Activated B cell treated with CpG ODN at 0.5 μM for 24 hours (primary cell): ENCODE measurements at regions not wholly inside any gene's neighbourhood (a gene's known extent, or its start where the extent isn't known, plus 50 kb on each side); places are given as distances from the start of the nearest gene placed in this dataset.
A peak's percentile ranks its signal among the peaks of the same experiment; 100 is the strongest.
"Not testable (repeated sequence)": the region's sequence is repeated elsewhere in the genome, so short reads cannot be mapped to it uniquely, and the experiment has no call there.

Experiments
- ATAC-seq: fragments of 200-7000 bp; cut with Tn5 transposase; one replicate; pipeline ENCODE4 v1.10.0; 2021; ENCODE audit warnings: low read depth, mild to moderate bottlenecking, moderate library complexity
- CTCF ChIA-PET: fragments of 350-600 bp; sonication (Branson Sonifier 250); formaldehyde crosslinking; loops from one replicate; lab custom pipeline; 2021; ENCODE audit warnings: antibody characterized with exemption; lab: Charles Lee
- POLR2A ChIA-PET: fragments of 350-600 bp; sonication (Branson Sonifier 250); formaldehyde crosslinking; loops from one replicate; lab custom pipeline; 2021; ENCODE audit warnings: antibody characterized with exemption; lab: Charles Lee
- DNase-seq: peaks from one replicate; pipeline ENCODE4 v3.0.0; 2022
- H3K27ac Mint-ChIP-seq: one replicate; pipeline ENCODE4 v1.8.0; 2020; ENCODE audit warnings: mixed read lengths
- H3K27me3 Mint-ChIP-seq: one replicate; pipeline ENCODE4 v1.8.0; 2021; ENCODE audit warnings: mixed read lengths
- H3K36me3 Mint-ChIP-seq: one replicate; pipeline ENCODE4 v1.8.0; 2021; ENCODE audit warnings: low read depth, mixed read lengths
- H3K4me1 Mint-ChIP-seq: one replicate; pipeline ENCODE4 v1.8.0; 2021; ENCODE audit warnings: mixed read lengths
- H3K4me3 Mint-ChIP-seq: one replicate; pipeline ENCODE4 v1.8.0; 2020; ENCODE audit warnings: mild to moderate bottlenecking, mixed read lengths
- H3K9me3 Mint-ChIP-seq: one replicate; pipeline ENCODE4 v1.8.0; 2020; ENCODE audit warnings: mixed read lengths
- intact Hi-C: fragments of 100-400 bp; cut with micrococcal nuclease; formaldehyde crosslinking; loops from one replicate; pipeline ENCODE4 v1.15.1; 2024
- TF ChIP-seq, protein P1 (sequence below): fragments of 200-600 bp; IDR thresholded peaks from one replicate; pipeline ENCODE4 v1.8.0; 2022; ENCODE audit warnings: antibody characterized with exemption, mild to moderate bottlenecking

DNA sequence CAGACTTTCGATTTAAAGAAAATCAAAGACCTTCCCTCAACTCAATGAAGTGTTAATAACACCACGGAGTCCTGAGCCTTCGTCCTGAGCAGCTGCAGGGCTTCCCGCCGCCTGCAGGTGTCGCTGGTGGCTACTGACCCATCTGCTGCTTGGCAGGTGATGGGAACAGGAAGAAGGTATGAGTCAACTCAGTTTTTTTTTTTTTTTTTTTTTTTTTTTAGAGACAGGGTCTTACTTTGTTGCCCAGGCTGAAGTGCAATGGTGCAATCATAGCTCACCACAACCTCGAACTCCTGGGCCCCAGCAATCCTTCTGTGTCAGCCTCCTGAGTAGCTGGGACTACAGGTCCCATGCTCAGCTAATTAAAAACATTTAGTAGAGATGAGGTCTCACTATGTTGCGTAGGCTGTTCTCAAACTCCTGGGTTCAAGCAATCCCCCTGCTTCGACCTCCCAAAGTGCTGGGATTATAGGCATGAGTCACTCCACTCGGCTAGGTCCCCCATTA, 185.7 kb upstream of the IL12B start:
- ChIA-PET POLR2A (interaction anchor here (0.6 to 1.2 kb wide), 7 partner anchors 9 to 1672 kb away, joined by 3 to 12 read pairs (median 5); no protein-coding TSS in a partner anchor), CTCF (interaction anchor here (0.7 to 2.8 kb wide), 5 partner anchors 13 to 471 kb away, joined by 3 to 7 read pairs (median 3); no protein-coding TSS in a partner anchor)
- TF ChIP-seq, protein P1, sequence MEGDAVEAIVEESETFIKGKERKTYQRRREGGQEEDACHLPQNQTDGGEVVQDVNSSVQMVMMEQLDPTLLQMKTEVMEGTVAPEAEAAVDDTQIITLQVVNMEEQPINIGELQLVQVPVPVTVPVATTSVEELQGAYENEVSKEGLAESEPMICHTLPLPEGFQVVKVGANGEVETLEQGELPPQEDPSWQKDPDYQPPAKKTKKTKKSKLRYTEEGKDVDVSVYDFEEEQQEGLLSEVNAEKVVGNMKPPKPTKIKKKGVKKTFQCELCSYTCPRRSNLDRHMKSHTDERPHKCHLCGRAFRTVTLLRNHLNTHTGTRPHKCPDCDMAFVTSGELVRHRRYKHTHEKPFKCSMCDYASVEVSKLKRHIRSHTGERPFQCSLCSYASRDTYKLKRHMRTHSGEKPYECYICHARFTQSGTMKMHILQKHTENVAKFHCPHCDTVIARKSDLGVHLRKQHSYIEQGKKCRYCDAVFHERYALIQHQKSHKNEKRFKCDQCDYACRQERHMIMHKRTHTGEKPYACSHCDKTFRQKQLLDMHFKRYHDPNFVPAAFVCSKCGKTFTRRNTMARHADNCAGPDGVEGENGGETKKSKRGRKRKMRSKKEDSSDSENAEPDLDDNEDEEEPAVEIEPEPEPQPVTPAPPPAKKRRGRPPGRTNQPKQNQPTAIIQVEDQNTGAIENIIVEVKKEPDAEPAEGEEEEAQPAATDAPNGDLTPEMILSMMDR, result peak; percentile 19
- intact Hi-C loops, result loop anchor here (1.0 to 2.0 kb wide), 4 partner anchors 183 to 471 kb away; partner anchors contain the start of gene ADRA1B
- Mint-ChIP-seq H3K4me1 (peaks cover 7% of the 10 kb centered on the region), H3K9me3 (no peaks in the 10 kb centered on the region), H3K27me3 (no peaks in the 10 kb centered on the region), H3K36me3 (no peaks in the 10 kb centered on the region), H3K4me3 (no peak overlapping the region), H3K27ac (no peak overlapping the region)
- DNase-seq (peak; percentile 58), ATAC-seq (peak; percentile 99)

DNA sequence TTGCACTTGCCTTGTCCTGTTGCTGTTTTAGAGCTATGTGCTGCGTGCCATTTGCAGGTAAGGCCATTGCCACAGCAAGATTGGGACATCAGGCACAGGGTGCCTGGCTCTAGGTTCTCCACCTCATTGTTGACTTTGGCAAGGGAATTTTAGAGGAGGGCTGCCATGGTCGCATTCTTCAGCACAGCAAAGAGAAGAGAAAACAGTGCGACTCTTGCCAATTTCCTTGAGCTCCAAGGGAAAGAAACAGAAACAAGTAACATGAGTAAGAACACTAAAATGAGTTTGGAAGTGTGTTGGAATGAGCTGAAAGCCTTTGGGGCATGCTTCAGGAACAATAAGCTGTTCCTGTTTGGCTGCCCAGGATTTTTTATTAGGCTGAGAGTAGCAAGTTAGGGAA, 188.1 kb upstream of the IL12B start:
- ChIA-PET POLR2A (no interaction called here), CTCF (no interaction called here)
- TF ChIP-seq, protein P1, result no peak
- DNase-seq (no peak), ATAC-seq (no peak)
- Mint-ChIP-seq H3K9me3 (no peaks in the 10 kb centered on the region), H3K27ac (no peak overlapping the region), H3K4me1 (peaks cover 7% of the 10 kb centered on the region), H3K4me3 (no peak overlapping the region), H3K36me3 (no peaks in the 10 kb centered on the region), H3K27me3 (no peaks in the 10 kb centered on the region)
- intact Hi-C loops, result no loop called here

DNA sequence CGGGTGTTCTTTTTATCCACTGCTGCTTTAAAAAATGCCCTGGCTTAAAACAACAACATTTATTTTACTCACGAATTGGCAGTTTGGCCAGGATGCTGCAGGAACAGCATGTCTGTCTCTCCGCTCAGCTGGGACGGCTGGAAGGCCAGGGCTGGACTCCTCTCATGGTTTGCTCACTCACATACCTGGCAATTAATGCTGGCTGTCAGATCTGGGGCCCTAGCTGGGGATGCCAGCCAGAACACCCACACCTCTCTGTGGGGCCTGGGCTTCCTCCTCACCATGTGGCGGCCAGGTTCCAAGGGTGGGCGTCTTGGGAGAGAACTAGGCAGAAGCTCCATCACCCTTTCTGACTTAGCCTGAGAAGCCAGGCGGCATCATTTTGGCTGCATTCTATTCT, 189.1 kb upstream of the IL12B start:
- H3K4me1 Mint-ChIP-seq, result peaks cover 7% of the 10 kb centered on the region
- DNase-seq (no peak), ATAC-seq (no peak)
- TF ChIP-seq, protein P1, result no peak
- no peak overlapping the region for H3K4me3 Mint-ChIP-seq
- no peak overlapping the region for H3K27ac Mint-ChIP-seq
- intact Hi-C loops, result no loop called here
- H3K9me3 Mint-ChIP-seq, result no peaks in the 10 kb centered on the region
- H3K27me3 Mint-ChIP-seq, result no peaks in the 10 kb centered on the region
- H3K36me3 Mint-ChIP-seq, result no peaks in the 10 kb centered on the region
- POLR2A ChIA-PET, result no interaction called here
- CTCF ChIA-PET, result no interaction called here

DNA sequence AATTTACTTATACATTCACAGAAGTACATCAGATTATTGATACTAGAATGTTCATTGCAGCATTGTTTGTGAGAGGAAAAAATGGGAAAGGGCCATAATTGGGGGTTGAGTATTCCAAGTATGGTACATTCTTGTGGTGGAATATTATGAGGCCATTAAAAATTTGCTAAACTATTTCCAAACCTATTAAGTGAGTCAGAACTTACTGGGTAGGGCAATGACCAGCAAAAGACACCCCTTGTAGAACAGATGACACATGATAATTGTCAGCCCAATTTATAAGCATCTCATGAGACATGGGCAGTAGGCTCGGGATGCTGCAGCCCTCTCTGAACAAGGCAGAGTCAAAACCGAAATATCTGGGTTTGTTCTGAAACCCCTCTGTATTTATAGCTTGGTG, 192.6 kb upstream of the IL12B start:
- no peaks in the 10 kb centered on the region for H3K4me1 Mint-ChIP-seq
- H3K4me3 Mint-ChIP-seq, result no peak overlapping the region
- no peak for DNase-seq
- TF ChIP-seq, protein P1, result no peak
- intact Hi-C loops, result no loop called here
- POLR2A ChIA-PET, result no interaction called here
- no peak overlapping the region for H3K27ac Mint-ChIP-seq
- no peak for ATAC-seq
- H3K27me3 Mint-ChIP-seq, result no peaks in the 10 kb centered on the region
- CTCF ChIA-PET, result no interaction called here
- no peaks in the 10 kb centered on the region for H3K9me3 Mint-ChIP-seq
- H3K36me3 Mint-ChIP-seq, result no peaks in the 10 kb centered on the region

DNA sequence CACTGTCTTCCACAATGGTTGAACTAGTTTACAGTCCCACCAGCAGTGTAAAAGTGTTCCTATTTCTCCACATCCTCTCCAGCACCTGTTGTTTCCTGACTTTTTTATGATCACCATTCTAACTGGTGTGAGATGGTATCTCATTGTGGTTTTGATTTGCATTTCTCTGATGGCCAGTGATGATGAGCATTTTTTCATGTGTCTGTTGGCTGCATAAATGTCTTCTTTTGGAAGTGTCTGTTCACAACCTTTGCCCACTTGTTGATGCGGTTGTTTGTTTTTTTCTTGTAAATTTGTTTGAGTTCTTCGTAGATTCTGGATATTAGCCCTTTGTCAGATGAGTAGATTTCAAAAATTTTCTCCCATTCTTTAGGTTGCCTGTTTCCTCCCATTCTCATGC, 194.0 kb upstream of the IL12B start:
- H3K4me1 Mint-ChIP-seq, CTCF ChIA-PET, H3K27ac Mint-ChIP-seq, H3K4me3 Mint-ChIP-seq, ATAC-seq, H3K9me3 Mint-ChIP-seq, H3K27me3 Mint-ChIP-seq, H3K36me3 Mint-ChIP-seq, DNase-seq, intact Hi-C loops: not testable (repeated sequence)
- POLR2A ChIA-PET, result interaction anchor here (0.6 kb wide), 1 partner anchor 9 kb away, joined by 6 read pairs; no protein-coding TSS in a partner anchor

DNA sequence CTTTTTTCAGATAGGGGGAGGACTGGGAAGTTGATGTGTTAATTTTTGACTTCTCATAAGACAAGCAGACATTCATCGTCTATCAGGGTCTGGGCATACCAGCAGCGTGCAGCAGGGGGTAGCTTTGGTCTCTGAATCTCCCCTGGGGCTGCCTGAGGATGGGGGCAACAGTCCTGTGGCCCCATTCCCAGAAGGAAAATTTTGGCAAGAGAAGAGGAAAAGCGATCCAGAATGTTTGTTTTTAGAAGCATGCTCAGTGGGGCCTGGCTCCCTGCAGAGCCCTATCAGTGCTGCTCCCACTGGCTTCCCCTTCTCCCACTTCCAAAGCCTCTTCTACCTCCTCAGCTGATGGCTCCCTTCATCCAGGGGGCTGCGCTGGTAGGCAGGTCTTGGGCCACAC, 194.8 kb upstream of the IL12B start:
- no peaks in the 10 kb centered on the region for H3K36me3 Mint-ChIP-seq
- H3K27me3 Mint-ChIP-seq, result no peaks in the 10 kb centered on the region
- H3K9me3 Mint-ChIP-seq, result peaks cover 4% of the 10 kb centered on the region
- no peaks in the 10 kb centered on the region for H3K4me1 Mint-ChIP-seq
- intact Hi-C loops, result no loop called here
- TF ChIP-seq, protein P1, result no peak
- H3K27ac Mint-ChIP-seq, result no peak overlapping the region
- CTCF ChIA-PET, result no interaction called here
- no peak overlapping the region for H3K4me3 Mint-ChIP-seq
- DNase-seq (no peak), ATAC-seq (no peak)
- POLR2A ChIA-PET, result no interaction called here
